ENCODE measurements at regions not wholly inside any gene's neighbourhood (a gene's known extent, or its start where the extent isn't known, plus 50 kb on each side); places are given as distances from the start of the nearest gene placed in this dataset.

GRCh38 chr13:102954350-102954749, 108.5 kb downstream of the ERCC5 start:
- Mint-ChIP-seq H3K4me3 (no peak overlapping the region), H3K36me3 (no peaks in the 10 kb centered on the region), H3K27ac (no peak overlapping the region), H3K27me3 (no peaks in the 10 kb centered on the region), H3K4me1 (no peaks in the 10 kb centered on the region), H3K9me3 (ENCODE audit: low read depth) (no peaks in the 10 kb centered on the region)
- CTCF ChIA-PET = no interaction called here
- ATAC-seq = no peak
- DNase-seq = no peak

DNA sequence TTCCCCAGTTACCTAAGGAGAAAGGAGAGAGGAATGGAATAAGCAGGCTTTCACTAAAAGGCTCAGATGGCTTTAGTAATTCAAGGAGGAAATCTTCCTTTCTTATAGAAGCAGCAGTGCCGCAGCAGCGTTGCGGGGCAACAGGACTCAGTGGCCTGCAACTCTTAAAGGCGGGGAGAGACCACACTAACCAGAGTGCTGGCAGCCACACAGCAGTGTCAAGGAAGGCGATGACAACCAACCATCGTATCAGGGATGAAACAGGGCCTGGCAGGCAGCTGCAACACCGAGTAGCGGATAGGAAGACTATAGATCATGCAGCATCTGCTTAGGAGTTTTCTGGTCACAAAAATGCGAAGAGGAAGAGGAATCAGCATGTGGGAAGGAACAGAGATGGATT, 106.0 kb downstream of the ERCC5 start:
- no peak for ATAC-seq
- H3K9me3 Mint-ChIP-seq (ENCODE audit: low read depth) = no peaks in the 10 kb centered on the region
- no peak for DNase-seq
- H3K36me3 Mint-ChIP-seq = no peaks in the 10 kb centered on the region
- no peaks in the 10 kb centered on the region for H3K4me1 Mint-ChIP-seq
- CTCF ChIA-PET = no interaction called here
- H3K27me3 Mint-ChIP-seq = no peaks in the 10 kb centered on the region
- H3K27ac Mint-ChIP-seq = no peak overlapping the region
- no peak overlapping the region for H3K4me3 Mint-ChIP-seq

GRCh38 chr13:102947745-102948405, 102.0 kb downstream of the ERCC5 start:
- DNase-seq (no peak), ATAC-seq (no peak)
- Mint-ChIP-seq H3K36me3 (no peaks in the 10 kb centered on the region), H3K9me3 (ENCODE audit: low read depth) (no peaks in the 10 kb centered on the region), H3K27ac (no peak overlapping the region), H3K4me1 (no peaks in the 10 kb centered on the region), H3K27me3 (no peaks in the 10 kb centered on the region), H3K4me3 (no peak overlapping the region)
- CTCF ChIA-PET = no interaction called here

GRCh38 chr13:102945886-102946285, 100.1 kb downstream of the ERCC5 start:
- DNase-seq (no peak), ATAC-seq (no peak)
- Mint-ChIP-seq H3K27ac (no peak overlapping the region), H3K9me3 (ENCODE audit: low read depth) (no peaks in the 10 kb centered on the region), H3K4me1 (no peaks in the 10 kb centered on the region), H3K36me3 (no peaks in the 10 kb centered on the region), H3K4me3 (no peak overlapping the region), H3K27me3 (no peaks in the 10 kb centered on the region)
- CTCF ChIA-PET = no interaction called here

- no peaks in the 10 kb centered on the region for H3K27me3 Mint-ChIP-seq
These were observed 99.5 kb downstream of the ERCC5 start for GRCh38 chr13:102945324-102945815.

DNA sequence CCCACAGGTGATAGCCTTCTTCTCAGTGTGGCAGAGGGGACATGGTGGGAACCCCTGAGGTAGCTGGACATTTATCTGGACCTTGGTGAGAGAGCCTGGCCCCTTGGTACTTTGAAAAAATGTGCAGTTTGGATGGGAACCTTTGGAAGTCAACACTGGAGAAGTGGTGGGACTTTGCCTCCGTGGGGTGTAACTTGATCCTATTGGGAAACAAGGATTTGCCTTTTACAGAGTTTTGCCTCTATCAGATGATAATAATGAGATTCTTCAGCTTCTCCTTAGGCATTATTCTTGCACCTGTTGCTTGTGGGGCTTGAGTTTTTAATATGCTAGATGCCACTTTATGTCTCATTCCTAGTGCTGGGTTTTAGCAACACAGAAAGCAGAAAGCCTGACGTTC, 99.0 kb downstream of the ERCC5 start:
- Mint-ChIP-seq H3K4me3 (no peak overlapping the region), H3K27ac (no peak overlapping the region), H3K36me3 (no peaks in the 10 kb centered on the region), H3K27me3 (no peaks in the 10 kb centered on the region), H3K9me3 (ENCODE audit: low read depth) (no peaks in the 10 kb centered on the region), H3K4me1 (no peaks in the 10 kb centered on the region)
- no peak for DNase-seq
- CTCF ChIA-PET = no interaction called here
- ATAC-seq = no peak

More at GRCh38 chr13:102945324-102945815, 99.5 kb downstream of the ERCC5 start:
- Mint-ChIP-seq H3K4me3 (no peak overlapping the region), H3K27ac (no peak overlapping the region), H3K9me3 (ENCODE audit: low read depth) (no peaks in the 10 kb centered on the region), H3K4me1 (no peaks in the 10 kb centered on the region), H3K36me3 (no peaks in the 10 kb centered on the region)
- CTCF ChIA-PET = no interaction called here
- ATAC-seq (no peak), DNase-seq (no peak)

- ATAC-seq (no peak), DNase-seq (no peak)
- Mint-ChIP-seq H3K4me3 (no peak overlapping the region), H3K27ac (no peak overlapping the region), H3K27me3 (peaks cover 3% of the 10 kb centered on the region), H3K9me3 (ENCODE audit: low read depth) (no peaks in the 10 kb centered on the region), H3K4me1 (no peaks in the 10 kb centered on the region), H3K36me3 (no peaks in the 10 kb centered on the region)
- CTCF ChIA-PET = no interaction called here
These were observed 94.9 kb downstream of the ERCC5 start for GRCh38 chr13:102940770-102941169.

- no peak overlapping the region for H3K27ac Mint-ChIP-seq
- no peaks in the 10 kb centered on the region for H3K9me3 Mint-ChIP-seq (ENCODE audit: low read depth)
- no peaks in the 10 kb centered on the region for H3K4me1 Mint-ChIP-seq
- CTCF ChIA-PET = no interaction called here
- H3K4me3 Mint-ChIP-seq = no peak overlapping the region
- H3K27me3 Mint-ChIP-seq = peaks cover 9% of the 10 kb centered on the region
- no peaks in the 10 kb centered on the region for H3K36me3 Mint-ChIP-seq
- ATAC-seq (no peak), DNase-seq (no peak)
These were observed 94.3 kb downstream of the ERCC5 start for GRCh38 chr13:102940143-102940542.

GRCh38 chr13:102935896-102936321, 90.1 kb downstream of the ERCC5 start:
- CTCF ChIA-PET = interaction anchor here (1.4 kb wide), 1 partner anchor 20 kb away, joined by 5 read pairs; no protein-coding TSS in a partner anchor
- peaks cover 9% of the 10 kb centered on the region for H3K27me3 Mint-ChIP-seq
- no peak for DNase-seq
- ATAC-seq = no peak
- no peaks in the 10 kb centered on the region for H3K9me3 Mint-ChIP-seq (ENCODE audit: low read depth)
- H3K36me3 Mint-ChIP-seq = no peaks in the 10 kb centered on the region
- H3K4me3 Mint-ChIP-seq = no peak overlapping the region
- no peaks in the 10 kb centered on the region for H3K4me1 Mint-ChIP-seq
- no peak overlapping the region for H3K27ac Mint-ChIP-seq

DNA sequence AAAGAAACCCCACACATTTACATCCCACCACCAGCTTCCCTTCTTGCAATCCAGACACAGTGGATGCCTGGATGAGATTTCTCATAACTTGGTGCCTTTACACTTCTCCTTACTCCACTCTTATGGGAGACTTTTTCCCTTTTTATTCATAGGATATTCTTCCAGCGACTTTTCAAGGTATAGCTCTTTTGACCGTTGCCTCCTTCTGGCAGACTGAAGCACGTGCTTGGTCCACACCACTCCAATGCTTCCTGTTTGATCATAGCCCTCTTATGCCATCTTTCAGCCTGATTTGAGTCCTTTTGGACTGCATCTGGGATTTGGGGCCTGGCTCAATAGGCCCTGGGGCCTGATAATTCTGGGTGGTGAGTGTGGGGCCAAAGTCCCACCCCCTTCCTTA, 87.7 kb downstream of the ERCC5 start:
- Mint-ChIP-seq H3K9me3 (ENCODE audit: low read depth) (no peaks in the 10 kb centered on the region), H3K4me3 (no peak overlapping the region), H3K36me3 (no peaks in the 10 kb centered on the region), H3K4me1 (no peaks in the 10 kb centered on the region), H3K27ac (no peak overlapping the region), H3K27me3 (peaks cover 12% of the 10 kb centered on the region)
- no peak for DNase-seq
- CTCF ChIA-PET = interaction anchor here (1.8 kb wide), 1 partner anchor 18 kb away, joined by 6 read pairs; no protein-coding TSS in a partner anchor
- ATAC-seq = no peak

GRCh38 chr13:102933122-102933521, 87.3 kb downstream of the ERCC5 start:
- CTCF ChIA-PET = interaction anchor here (1.8 kb wide), 1 partner anchor 17 kb away, joined by 6 read pairs; no protein-coding TSS in a partner anchor
- peaks cover 12% of the 10 kb centered on the region for H3K27me3 Mint-ChIP-seq
- H3K4me1 Mint-ChIP-seq = no peaks in the 10 kb centered on the region
- no peak for DNase-seq
- no peaks in the 10 kb centered on the region for H3K9me3 Mint-ChIP-seq (ENCODE audit: low read depth)
- H3K4me3 Mint-ChIP-seq = no peak overlapping the region
- ATAC-seq = no peak
- H3K36me3 Mint-ChIP-seq = no peaks in the 10 kb centered on the region
- no peak overlapping the region for H3K27ac Mint-ChIP-seq

DNA sequence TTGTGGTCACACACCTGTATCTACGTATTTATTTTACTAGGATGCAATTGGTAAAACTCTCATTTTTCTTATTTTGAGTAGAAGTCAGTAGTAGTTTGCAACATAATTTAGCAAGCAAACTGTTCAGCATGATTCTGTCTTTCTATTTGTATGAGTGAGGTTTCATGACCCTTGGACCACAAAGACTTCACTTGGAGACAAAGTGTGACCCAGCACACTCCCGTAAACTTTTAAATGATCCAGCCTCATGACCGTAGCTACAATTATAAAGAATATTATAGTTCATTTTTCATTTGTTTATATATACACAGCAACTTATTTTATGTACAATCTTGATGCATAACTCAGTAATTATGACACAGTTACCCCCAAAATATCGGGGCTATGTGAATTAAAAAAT, 86.5 kb downstream of the ERCC5 start:
- Mint-ChIP-seq H3K36me3 (no peaks in the 10 kb centered on the region), H3K9me3 (ENCODE audit: low read depth) (no peaks in the 10 kb centered on the region), H3K4me3 (no peak overlapping the region), H3K27ac (no peak overlapping the region), H3K4me1 (no peaks in the 10 kb centered on the region), H3K27me3 (peaks cover 12% of the 10 kb centered on the region)
- ATAC-seq (no peak), DNase-seq (no peak)
- CTCF ChIA-PET = no interaction called here

DNA sequence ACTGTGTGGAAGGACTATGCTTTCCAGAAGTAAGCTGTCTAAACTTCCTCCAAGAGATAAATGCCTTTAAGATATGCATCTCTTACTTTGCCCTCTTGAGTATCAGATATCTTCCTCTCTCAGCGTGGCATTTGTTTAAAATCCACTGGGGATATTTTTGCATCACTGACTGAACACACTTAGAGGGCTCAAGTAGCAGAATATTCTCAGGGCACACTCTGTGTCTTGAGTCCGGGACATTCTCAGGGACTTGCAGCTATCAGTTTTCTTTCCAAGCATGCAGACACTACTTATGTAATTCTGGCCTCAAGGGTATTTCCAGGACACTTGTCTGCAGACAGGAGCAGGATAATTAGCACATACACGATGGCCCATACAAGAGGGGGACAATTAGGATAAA, 84.7 kb downstream of the ERCC5 start:
- Mint-ChIP-seq H3K27ac (no peak overlapping the region), H3K4me3 (no peak overlapping the region), H3K36me3 (no peaks in the 10 kb centered on the region), H3K27me3 (peaks cover 7% of the 10 kb centered on the region), H3K9me3 (ENCODE audit: low read depth) (no peaks in the 10 kb centered on the region), H3K4me1 (no peaks in the 10 kb centered on the region)
- ATAC-seq (no peak), DNase-seq (no peak)
- CTCF ChIA-PET = no interaction called here

- no peaks in the 10 kb centered on the region for H3K36me3 Mint-ChIP-seq
- ATAC-seq (no peak), DNase-seq (no peak)
- H3K9me3 Mint-ChIP-seq (ENCODE audit: low read depth) = no peaks in the 10 kb centered on the region
- H3K27ac Mint-ChIP-seq = no peak overlapping the region
- no peaks in the 10 kb centered on the region for H3K4me1 Mint-ChIP-seq
- no peak overlapping the region for H3K4me3 Mint-ChIP-seq
- CTCF ChIA-PET = no interaction called here
- H3K27me3 Mint-ChIP-seq = peaks cover 7% of the 10 kb centered on the region
These were observed 83.3 kb downstream of the ERCC5 start for GRCh38 chr13:102928941-102929675.
